K562 (cell line): ENCODE measurements at regions not wholly inside any gene's neighbourhood (a gene's known extent, or its start where the extent isn't known, plus 50 kb on each side); places are given as distances from the start of the nearest gene placed in this dataset.

ENCODE experiments used
- ATAC-seq: fragments of 200-7000 bp; cut with Tn5 transposase; 3 replicates; pipeline ENCODE4 v1.9.1; 2020; ENCODE audit warnings: moderate library complexity
- BruUV-seq: library from RNA; stranded (reverse); fragments of 400-500 nt; replicated peaks from 2 replicates; lab custom pipeline; 2021; lab: Mats Ljungman, UMichigan
- CTCF ChIA-PET: fragments of 300-600 bp; formaldehyde crosslinking; extraction: SDS; loops from one replicate; lab custom pipeline; 2021; ENCODE audit warnings: low intra/inter-chr PET ratio; lab: Yijun Ruan, JAX
- POLR2A ChIA-PET: fragments of 300-600, 350-650 bp; sonication (Branson Sonifier 250); formaldehyde crosslinking; extraction: SDS; loops from one replicate; lab custom pipeline; 2021; ENCODE audit warnings: antibody characterized with exemption, inconsistent platforms; lab: Yijun Ruan, JAX
- DNase-seq, 4 experiments: peaks; one replicate each; pipeline versions ENCODE4 v3.0.0 to v3.0.0-alpha.2; 2011 to 2018; ENCODE audit warnings: low spot score in 3 of 4, mixed read lengths in 3 of 4; ENCODE audit errors: extremely low read depth in 1 of 4
- FAIRE-seq: peaks from 2 replicates; lab custom pipeline; 2011; peaks lifted over from hg19 to GRCh38; lab: Jason Lieb, UNC
- H2AFZ ChIP-seq: 2 replicates; pipeline ENCODE4 v1.6.0; 2011; ENCODE audit warnings: low read depth, low read length, control low read depth, inconsistent platforms
- H3K27ac ChIP-seq: fragments of 200-600 bp; 3 replicates; pipeline ENCODE4 v1.8.0; 2011; ENCODE audit warnings: low read depth, mild to moderate bottlenecking, control low read depth, inconsistent platforms, low read length, moderate library complexity, mixed read lengths; ENCODE audit errors: extremely low read depth
- H3K27me3 ChIP-seq, 2 experiments: fragments of 300-600 bp in 1 of 2; 2 replicates in 1 of 2; 3 replicates in 1 of 2; pipeline versions ENCODE4 v1.6.0 to v1.8.0; 2011; ENCODE audit warnings: inconsistent platforms in 2 of 2, low read length in 2 of 2, mild to moderate bottlenecking in 1 of 2, mixed read lengths in 1 of 2, moderate library complexity in 1 of 2; ENCODE audit not compliant: control insufficient read depth in 2 of 2, insufficient read depth in 2 of 2
- H3K36me3 ChIP-seq: fragments of 300-600 bp; 3 replicates; pipeline ENCODE4 v1.8.0; 2011; ENCODE audit warnings: mild to moderate bottlenecking, low read length, inconsistent platforms; ENCODE audit not compliant: control insufficient read depth, insufficient read depth
- H3K4me1 ChIP-seq, 2 experiments: fragments of 200-600 bp in 1 of 2; replicated peaks in 1 of 2; 2 replicates in 1 of 2; 3 replicates in 1 of 2; pipeline versions ENCODE4 v1.5.1 to v1.8.0; 2011; ENCODE audit warnings: inconsistent platforms in 2 of 2, low read length in 2 of 2, mild to moderate bottlenecking in 1 of 2, mixed read lengths in 1 of 2, moderate library complexity in 1 of 2; ENCODE audit not compliant: control insufficient read depth in 2 of 2, insufficient read depth in 2 of 2
- H3K4me2 ChIP-seq: 2 replicates; pipeline ENCODE4 v1.6.1; 2011; ENCODE audit warnings: low read length, control low read depth, inconsistent platforms, mixed read lengths; ENCODE audit not compliant: insufficient read depth
- H3K4me3 ChIP-seq: fragments of 200-600 bp; sonication (generic), shearing (Covaris generic); 2 replicates; pipeline ENCODE4 v1.5.1; 2016; ENCODE audit warnings: control low read depth, inconsistent platforms
- H3K79me2 ChIP-seq: fragments of 200-600 bp; 3 replicates; pipeline ENCODE4 v1.8.0; 2011; ENCODE audit warnings: low read length, inconsistent platforms; ENCODE audit not compliant: control insufficient read depth, insufficient read depth
- H3K9ac ChIP-seq, 2 experiments: 2 replicates each; pipeline versions ENCODE4 v1.6.0 to v1.6.1; 2011; ENCODE audit warnings: low read depth in 2 of 2, low read length in 2 of 2, control low read depth in 1 of 2, inconsistent platforms in 1 of 2, mild to moderate bottlenecking in 1 of 2, mixed read lengths in 1 of 2; ENCODE audit not compliant: insufficient read depth in 1 of 2
- H3K9me1 ChIP-seq: one replicate; pipeline ENCODE4 v1.6.0; 2011; ENCODE audit warnings: inconsistent platforms, mild to moderate bottlenecking, low read length, moderate library complexity; ENCODE audit not compliant: control insufficient read depth, insufficient read depth
- H3K9me3 ChIP-seq: replicated peaks from 2 replicates; pipeline ENCODE4 v1.5.1; 2011; ENCODE audit warnings: low read depth, low read length, inconsistent platforms; ENCODE audit not compliant: control insufficient read depth, insufficient read depth
- H4K20me1 ChIP-seq: replicated peaks from 2 replicates; pipeline ENCODE4 v1.6.1; 2011; ENCODE audit warnings: low read length, inconsistent platforms, mixed read lengths; ENCODE audit not compliant: control insufficient read depth, insufficient read depth
- C11orf30 ChIP-seq: fragments of 450-650 bp; IDR thresholded peaks from 2 replicates; pipeline ENCODE4 v1.6.1; 2016; ENCODE audit warnings: low read depth, mild to moderate bottlenecking
- CEBPG ChIP-seq, 3 experiments: fragments of 200-800 bp in 1 of 3; sonication (Bioruptor generic) in 1 of 3; sonication (generic) in 1 of 3; formaldehyde crosslinking in 1 of 3; IDR thresholded peaks in 2 of 3; conservative IDR thresholded peaks in 1 of 3; 2 replicates each; pipeline versions ENCODE4 v1.6.1 to v1.8.0; 2016 to 2022; ENCODE audit warnings: missing compliant biosample characterization in 2 of 3, missing genetic modification characterization in 2 of 3, mild to moderate bottlenecking in 1 of 3, missing genetic modification reagents in 1 of 3
- HNRNPL ChIP-seq: fragments of 200-400 bp; formaldehyde crosslinking; IDR thresholded peaks from 2 replicates; pipeline ENCODE4 v1.6.1; 2017; ENCODE audit warnings: low read depth, mild to moderate bottlenecking, low read length
- ILK ChIP-seq: fragments of 450-650 bp; IDR thresholded peaks from 2 replicates; pipeline ENCODE4 v1.6.1; 2016; ENCODE audit warnings: missing genetic modification characterization, low read depth, mild to moderate bottlenecking, missing compliant biosample characterization, moderate library complexity, borderline replicate concordance
- KAT8 ChIP-seq: fragments of 450-650 bp; IDR thresholded peaks from 2 replicates; pipeline ENCODE4 v1.6.1; 2016; ENCODE audit warnings: low read depth, mild to moderate bottlenecking
- MAFF ChIP-seq: IDR thresholded peaks from 2 replicates; pipeline ENCODE4 v1.6.1; 2012; ENCODE audit warnings: low read length, improper control_type of control experiment
- MAFG ChIP-seq: fragments of 450-650 bp; conservative IDR thresholded peaks from 2 replicates; pipeline ENCODE4 v1.6.1; 2016; ENCODE audit warnings: missing genetic modification characterization, missing compliant biosample characterization
- MAFK ChIP-seq: IDR thresholded peaks from 2 replicates; pipeline ENCODE4 v1.6.1; 2011; ENCODE audit warnings: low read length, improper control_type of control experiment
- MED1 ChIP-seq: sonication (generic); formaldehyde crosslinking; IDR thresholded peaks from 2 replicates; pipeline ENCODE4 v1.8.1; 2023; ENCODE audit warnings: missing genetic modification reagents, borderline replicate concordance
- NBN ChIP-seq: fragments of 450-650 bp; IDR thresholded peaks from 2 replicates; pipeline ENCODE4 v1.6.1; 2016; ENCODE audit warnings: low read depth, mild to moderate bottlenecking
- PRDM10 ChIP-seq: fragments of 450-650 bp; IDR thresholded peaks from 2 replicates; pipeline ENCODE4 v1.6.1; 2018; ENCODE audit not compliant: partially characterized antibody
- SAFB2 ChIP-seq: fragments of 200-400 bp; formaldehyde crosslinking; IDR thresholded peaks from 2 replicates; pipeline ENCODE4 v1.6.1; 2018; ENCODE audit warnings: borderline replicate concordance, low read length, low read depth, moderate library complexity; ENCODE audit not compliant: severe bottlenecking
- SRSF9 ChIP-seq: fragments of 200-400 bp; formaldehyde crosslinking; IDR thresholded peaks from 2 replicates; pipeline ENCODE4 v1.6.1; 2017; ENCODE audit warnings: low read depth, low read length, borderline replicate concordance
- TBL1XR1 ChIP-seq, 2 experiments: IDR thresholded peaks; 2 replicates each; pipeline ENCODE4 v1.6.1; 2012; ENCODE audit warnings: improper control_type of control experiment in 2 of 2, low read length in 2 of 2, mild to moderate bottlenecking in 1 of 2
- TFAP4 ChIP-seq: sonication (generic); formaldehyde crosslinking; IDR thresholded peaks from 2 replicates; pipeline ENCODE4 v1.8.0; 2022; ENCODE audit warnings: missing genetic modification reagents, mild to moderate bottlenecking, moderate library complexity, borderline replicate concordance
- ZNF316 ChIP-seq: fragments of 450-650 bp; IDR thresholded peaks from 2 replicates; pipeline ENCODE4 v1.6.1; 2016
- ZNF764 ChIP-seq: fragments of 250-450 bp; sonication (Bioruptor Pico); IDR thresholded peaks from 2 replicates; pipeline ENCODE4 v1.4.0; 2020; ENCODE audit warnings: low read depth, mild to moderate bottlenecking, moderate library complexity
- ZZZ3 ChIP-seq: fragments of 450-650 bp; IDR thresholded peaks from 2 replicates; pipeline ENCODE4 v1.6.1; 2016; ENCODE audit warnings: antibody characterized with exemption, mild to moderate bottlenecking, moderate library complexity
- WGBS: fragments of 100-300 bp; shearing (Covaris generic); methylation state at CpG from one replicate; pipeline ENCODE4 v1.1.6; 2016; ENCODE audit warnings: low coverage, mixed read lengths; ENCODE audit not compliant: insufficient coverage; ENCODE audit errors: missing lambda C conversion rate; 5-methylcytosine and 5-hydroxymethylcytosine counted together
- in situ Hi-C: fragments of 300-500 bp; cut with MboI; formaldehyde crosslinking; loops from 4 replicates; pipeline ENCODE4 v1.15.0; 2018; ENCODE audit warnings: inconsistent platforms, mixed read lengths
- intact Hi-C: fragments of 100-400 bp; cut with micrococcal nuclease; formaldehyde crosslinking; loops from 2 replicates; pipeline ENCODE4 v1.14.2; 2022

GRCh38 chr10:125213541-125214282 is 53.3 kb upstream of the CTBP2 start:
- DNase-seq, result no peak
- WGBS, result under 1% methylated on average over 10 of the region's 10 CpGs
- no peaks in the 10 kb centered on the region for H3K79me2 ChIP-seq
- peaks cover 4% of the 10 kb centered on the region; the same call in 1 of the 2 replicates for H4K20me1 ChIP-seq
- no peak overlapping the region for H3K27ac ChIP-seq
- H3K4me3 ChIP-seq, result no peak overlapping the region
- no TSS peak for BruUV-seq
- ATAC-seq, result no peak
- ChIA-PET CTCF (no interaction called here), POLR2A (no interaction called here)
- H3K36me3 ChIP-seq, result no peaks in the 10 kb centered on the region
- no peak for FAIRE-seq
- in situ Hi-C loops, result no loop called here
- H3K27me3 ChIP-seq, result peaks cover 6 to 37% of the 10 kb centered on the region in 2 experiments
- no peak overlapping the region for H3K9ac ChIP-seq
- H2AFZ ChIP-seq, result no peak overlapping the region
- intact Hi-C loops, result no loop called here
- TF ChIP-seq PRDM10 (no peak), MAFF (0 out of 2 replicates have a peak, but pooled peaks have one; percentile 19), MED1 (no peak), ZNF316 (peak; percentile 76), TFAP4 (CRISPR knock-in tag) (no peak), NBN (no peak), KAT8 (no peak), MAFK (peak; percentile 22; the same call in 1 of the 2 replicates), MAFG (0 out of 2 replicates have a peak, but pooled peaks have one; percentile 37), C11orf30 (peak; percentile 53; the same call in 1 of the 2 replicates), ZNF764 (CRISPR knock-in tag) (no peak), HNRNPL (no peak), TBL1XR1 (IDR thresholded peaks at IDR 0.05; ENCODE audit: low read length in 2 of 2) (no peak), SRSF9 (no peak), SAFB2 (no peak), ILK (no peak), ZZZ3 (no peak), CEBPG (CRISPR knock-in tag; IDR thresholded peaks at IDR 0.05) (no peak), CEBPG (tag; conservative IDR thresholded peaks at IDR 0.05 in 1 of 2, IDR thresholded peaks at IDR 0.05 in 1 of 2) (no peak)
- no peaks in the 10 kb centered on the region for H3K9me3 ChIP-seq
- no peaks in the 10 kb centered on the region for H3K4me1 ChIP-seq
- no peaks in the 10 kb centered on the region for H3K9me1 ChIP-seq
- no peak overlapping the region for H3K4me2 ChIP-seq
